Endodermal cell (in vitro differentiated cells): ENCODE measurements at regions not wholly inside any gene's neighbourhood (a gene's known extent, or its start where the extent isn't known, plus 50 kb on each side); places are given as distances from the start of the nearest gene placed in this dataset.

Experiments
- DNase-seq: peaks from one replicate; pipeline ENCODE4 v3.0.0-alpha.2; 2017
- H3K27ac ChIP-seq: 2 replicates; pipeline ENCODE4 v1.5.1; 2013; ENCODE audit warnings: mild to moderate bottlenecking, low read depth, low read length, moderate library complexity
- H3K27me3 ChIP-seq: 2 replicates; pipeline ENCODE4 v1.6.1; 2013; ENCODE audit warnings: mild to moderate bottlenecking, low read length, moderate library complexity; ENCODE audit not compliant: insufficient read depth, control insufficient read depth, poor library complexity, severe bottlenecking
- H3K36me3 ChIP-seq: 2 replicates; pipeline ENCODE4 v1.7.0; 2013; ENCODE audit warnings: mild to moderate bottlenecking, low read length, moderate library complexity; ENCODE audit not compliant: control insufficient read depth, insufficient read depth
- H3K4me1 ChIP-seq: one replicate; pipeline ENCODE4 v1.7.0; 2013; ENCODE audit warnings: low read length; ENCODE audit not compliant: control insufficient read depth, insufficient read depth
- H3K4me3 ChIP-seq: 2 replicates; pipeline ENCODE4 v1.5.1; 2013; ENCODE audit warnings: mild to moderate bottlenecking, low read length, moderate library complexity
- H3K9ac ChIP-seq: 2 replicates; pipeline ENCODE4 v1.6.1; 2013; ENCODE audit warnings: mild to moderate bottlenecking, low read length, moderate library complexity; ENCODE audit not compliant: poor library complexity, severe bottlenecking; ENCODE audit errors: extremely low read depth
- H3K9me3 ChIP-seq: 2 replicates; pipeline ENCODE4 v1.6.1; 2013; ENCODE audit warnings: mild to moderate bottlenecking, low read length, moderate library complexity; ENCODE audit not compliant: control insufficient read depth
- H3K27ac Mint-ChIP-seq: 2 replicates; pipeline ENCODE4 v1.8.0; 2020; ENCODE audit warnings: mixed read lengths
- H3K27me3 Mint-ChIP-seq: 2 replicates; pipeline ENCODE4 v1.8.0; 2021; ENCODE audit warnings: mild to moderate bottlenecking, mixed read lengths; ENCODE audit not compliant: insufficient read depth
- H3K36me3 Mint-ChIP-seq: 2 replicates; pipeline ENCODE4 v1.8.0; 2020; ENCODE audit warnings: low read depth, mixed read lengths
- H3K4me1 Mint-ChIP-seq: 2 replicates; pipeline ENCODE4 v1.8.0; 2020; ENCODE audit warnings: mixed read lengths
- H3K4me3 Mint-ChIP-seq: 2 replicates; pipeline ENCODE4 v1.8.0; 2020; ENCODE audit warnings: mild to moderate bottlenecking, moderate library complexity, mixed read lengths
- H3K9me3 Mint-ChIP-seq: 2 replicates; pipeline ENCODE4 v1.8.0; 2020; ENCODE audit warnings: mild to moderate bottlenecking, mixed read lengths
- CTCF ChIP-seq: fragments of 200-600 bp; sonication (generic); conservative IDR thresholded peaks from 2 replicates; pipeline ENCODE4 v1.5.0; 2021; ENCODE audit warnings: antibody characterized with exemption, mild to moderate bottlenecking
- WGBS, 2 experiments: methylation state at CpG; one replicate each; pipeline versions ENCODE4 v1.1.5 to v1.1.7; 2013; ENCODE audit warnings: missing lambda C conversion rate in 2 of 2, mixed read lengths in 1 of 2; ENCODE audit not compliant: insufficient coverage in 1 of 2, insufficient read length in 1 of 2; 5-methylcytosine and 5-hydroxymethylcytosine counted together

- Histone ChIP-seq H3K9me3 (no peaks in the 10 kb centered on the region), H3K4me3 (no peak overlapping the region), H3K9ac (no peak overlapping the region), H3K27ac (no peak overlapping the region), H3K4me1 (peaks cover 2% of the 10 kb centered on the region), H3K27me3 (no peaks in the 10 kb centered on the region), H3K36me3 (no peaks in the 10 kb centered on the region)
- 94 to 100% methylated on average over 1 to 4 of the region's 4 CpGs for WGBS, 2 experiments
- Mint-ChIP-seq H3K9me3 (no peaks in the 10 kb centered on the region), H3K4me3 (no peak overlapping the region), H3K4me1 (peaks cover 16% of the 10 kb centered on the region), H3K36me3 (no peaks in the 10 kb centered on the region), H3K27me3 (no peaks in the 10 kb centered on the region), H3K27ac (no peak overlapping the region)
- no peak for TF ChIP-seq CTCF
- no peak for DNase-seq
Observed at GRCh38 chr1:8133657-8134430, 107.7 kb upstream of the ERRFI1 start.

- Mint-ChIP-seq H3K9me3 (no peaks in the 10 kb centered on the region), H3K36me3 (no peaks in the 10 kb centered on the region), H3K4me3 (no peak overlapping the region), H3K27me3 (no peaks in the 10 kb centered on the region), H3K27ac (no peak overlapping the region), H3K4me1 (peaks cover 16% of the 10 kb centered on the region)
- DNase-seq = no peak
- Histone ChIP-seq H3K27me3 (no peaks in the 10 kb centered on the region), H3K4me3 (no peak overlapping the region), H3K27ac (no peak overlapping the region), H3K36me3 (no peaks in the 10 kb centered on the region), H3K9me3 (no peaks in the 10 kb centered on the region), H3K9ac (no peak overlapping the region), H3K4me1 (peaks cover 2% of the 10 kb centered on the region)
- TF ChIP-seq CTCF = no peak
- 67 to 72% methylated on average over 3 to 5 of the region's 5 CpGs for WGBS, 2 experiments
Observed at GRCh38 chr1:8133190-8133589, 107.1 kb upstream of the ERRFI1 start.

- 81 to 95% methylated on average over 2 to 3 of the region's 3 CpGs for WGBS, 2 experiments
- H3K27ac Mint-ChIP-seq = no peak overlapping the region
- peaks cover 10% of the 10 kb centered on the region for H3K36me3 Mint-ChIP-seq
Observed at GRCh38 chr1:8127171-8127641, 101.1 kb upstream of the ERRFI1 start.

More at GRCh38 chr1:8127171-8127641, 101.1 kb upstream of the ERRFI1 start:
- no peak for TF ChIP-seq CTCF
- no peaks in the 10 kb centered on the region for H3K36me3 ChIP-seq
- H3K9me3 ChIP-seq = peaks cover 27% of the 10 kb centered on the region
- Mint-ChIP-seq H3K9me3 (peaks cover 39% of the 10 kb centered on the region), H3K4me1 (peaks cover 7% of the 10 kb centered on the region), H3K27me3 (peaks cover 4% of the 10 kb centered on the region), H3K4me3 (no peak overlapping the region)
- no peaks in the 10 kb centered on the region for H3K27me3 ChIP-seq
- no peak for DNase-seq
- H3K27ac ChIP-seq = no peak overlapping the region
- peaks cover 2% of the 10 kb centered on the region for H3K4me1 ChIP-seq
- H3K9ac ChIP-seq = no peak overlapping the region
- H3K4me3 ChIP-seq = no peak overlapping the region
